AG04449 (cell line): ENCODE measurements at regions not wholly inside any gene's neighbourhood (a gene's known extent, or its start where the extent isn't known, plus 50 kb on each side); places are given as distances from the start of the nearest gene placed in this dataset.

ENCODE experiments used
- CTCF ChIA-PET: fragments of 350-600 bp; formaldehyde crosslinking; extraction: SDS; loops from one replicate; lab custom pipeline; 2021; ENCODE audit warnings: antibody characterized with exemption; lab: Yijun Ruan, JAX
- POLR2A ChIA-PET: fragments of 400-600, 350-600 bp; formaldehyde crosslinking; extraction: SDS; loops from one replicate; lab custom pipeline; 2020; ENCODE audit warnings: antibody characterized with exemption, inconsistent platforms; lab: Yijun Ruan, JAX
- DNase-seq: peaks from one replicate; pipeline ENCODE4 v3.0.0-alpha.2; 2010; ENCODE audit warnings: low read depth, low spot score
- H3K4me3 ChIP-seq: 2 replicates; pipeline ENCODE4 v1.5.1; 2011; ENCODE audit warnings: low read depth, mild to moderate bottlenecking, control low read depth, low read length
- TF ChIP-seq, protein P1 (sequence below): IDR thresholded peaks from one replicate; pipeline ENCODE4 v1.5.1; 2011; ENCODE audit warnings: mild to moderate bottlenecking, moderate library complexity, low read length, control low read depth, inconsistent platforms; ENCODE audit not compliant: insufficient read depth; ENCODE audit errors: missing control alignments

DNA sequence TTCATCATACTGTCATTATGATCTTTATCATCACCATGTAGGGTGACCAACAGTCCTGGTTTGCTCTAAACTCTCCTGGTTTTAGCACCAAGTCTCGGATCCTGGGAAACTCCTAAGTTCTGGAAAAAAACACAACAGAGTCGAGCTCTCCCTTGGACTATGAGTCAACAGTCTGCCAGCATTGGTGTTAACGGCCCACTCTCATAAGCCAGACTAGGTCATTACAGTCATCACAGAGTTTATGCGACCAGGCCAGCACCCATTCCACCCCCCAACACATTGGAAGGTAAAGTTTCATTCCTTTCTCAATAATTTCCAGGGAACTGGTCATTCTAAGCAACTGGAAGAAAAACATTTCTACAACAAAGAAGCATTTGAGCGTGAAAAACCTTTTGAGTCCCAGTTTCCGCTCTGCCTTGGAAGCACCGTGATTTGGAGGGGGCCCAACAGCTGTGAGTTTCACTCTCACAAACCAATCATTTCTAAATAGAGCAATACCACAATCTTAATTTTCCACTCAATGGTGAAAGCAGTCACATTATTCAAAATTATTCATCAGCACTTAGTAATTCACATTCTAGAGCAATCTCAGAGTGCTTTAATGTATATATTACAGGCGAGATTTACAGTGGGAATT lies 445.0 kb downstream of the CDH26 start:
- no peak overlapping the region for H3K4me3 ChIP-seq
- CTCF ChIA-PET, result no interaction called here

DNA sequence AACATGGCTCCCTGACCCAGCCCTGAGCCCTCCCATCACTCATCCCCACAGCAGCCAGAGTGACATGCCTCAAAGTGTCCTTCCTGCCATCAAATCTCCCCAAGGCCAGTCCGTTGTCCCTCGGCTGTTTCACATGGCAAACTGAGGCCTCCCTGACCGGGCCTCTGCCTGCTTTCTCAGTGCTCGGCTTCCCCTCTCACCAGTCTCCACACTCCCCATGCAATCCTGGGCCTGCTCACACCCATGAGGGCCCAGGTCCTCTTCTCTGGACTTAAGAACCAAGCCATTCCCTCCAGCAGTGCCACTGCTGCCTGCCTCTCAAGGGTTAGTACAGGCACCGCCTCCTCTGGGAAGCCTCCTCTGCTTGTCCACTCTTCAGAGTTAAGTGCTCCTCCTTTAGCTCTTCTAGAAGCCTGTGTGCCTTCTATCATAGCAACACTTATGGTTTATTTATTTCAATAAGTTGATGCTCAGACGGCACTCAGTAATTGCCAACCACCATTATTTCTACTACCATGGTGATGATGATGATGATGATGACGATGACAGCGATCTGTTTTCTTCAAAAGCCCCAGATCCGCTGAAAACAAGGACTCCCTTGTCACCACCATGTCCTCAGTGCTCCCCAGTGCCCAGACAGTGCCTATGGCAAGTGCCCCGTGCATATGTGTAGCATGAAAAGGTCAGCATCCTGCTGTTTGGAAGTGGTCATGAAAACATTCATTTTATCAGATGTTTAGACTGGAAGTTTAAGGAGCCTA lies 449.0 kb downstream of the CDH26 start:
- POLR2A ChIA-PET, result no interaction called here
- TF ChIP-seq, protein P1, sequence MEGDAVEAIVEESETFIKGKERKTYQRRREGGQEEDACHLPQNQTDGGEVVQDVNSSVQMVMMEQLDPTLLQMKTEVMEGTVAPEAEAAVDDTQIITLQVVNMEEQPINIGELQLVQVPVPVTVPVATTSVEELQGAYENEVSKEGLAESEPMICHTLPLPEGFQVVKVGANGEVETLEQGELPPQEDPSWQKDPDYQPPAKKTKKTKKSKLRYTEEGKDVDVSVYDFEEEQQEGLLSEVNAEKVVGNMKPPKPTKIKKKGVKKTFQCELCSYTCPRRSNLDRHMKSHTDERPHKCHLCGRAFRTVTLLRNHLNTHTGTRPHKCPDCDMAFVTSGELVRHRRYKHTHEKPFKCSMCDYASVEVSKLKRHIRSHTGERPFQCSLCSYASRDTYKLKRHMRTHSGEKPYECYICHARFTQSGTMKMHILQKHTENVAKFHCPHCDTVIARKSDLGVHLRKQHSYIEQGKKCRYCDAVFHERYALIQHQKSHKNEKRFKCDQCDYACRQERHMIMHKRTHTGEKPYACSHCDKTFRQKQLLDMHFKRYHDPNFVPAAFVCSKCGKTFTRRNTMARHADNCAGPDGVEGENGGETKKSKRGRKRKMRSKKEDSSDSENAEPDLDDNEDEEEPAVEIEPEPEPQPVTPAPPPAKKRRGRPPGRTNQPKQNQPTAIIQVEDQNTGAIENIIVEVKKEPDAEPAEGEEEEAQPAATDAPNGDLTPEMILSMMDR, result no peak
- H3K4me3 ChIP-seq, result no peak overlapping the region
- no peak for DNase-seq
- CTCF ChIA-PET, result interaction anchor here (0.8 kb wide), 1 partner anchor 196 kb away, joined by 3 read pairs; no protein-coding TSS in a partner anchor

More for the DNA sequence above, 445.0 kb downstream of the CDH26 start:
- TF ChIP-seq, protein P1, result no peak
- POLR2A ChIA-PET, result no interaction called here
- no peak for DNase-seq

- no peak overlapping the region for H3K4me3 ChIP-seq
- ChIA-PET CTCF (no interaction called here), POLR2A (no interaction called here)
These were observed 449.7 kb downstream of the CDH26 start for GRCh38 chr20:60407938-60408337.

DNA sequence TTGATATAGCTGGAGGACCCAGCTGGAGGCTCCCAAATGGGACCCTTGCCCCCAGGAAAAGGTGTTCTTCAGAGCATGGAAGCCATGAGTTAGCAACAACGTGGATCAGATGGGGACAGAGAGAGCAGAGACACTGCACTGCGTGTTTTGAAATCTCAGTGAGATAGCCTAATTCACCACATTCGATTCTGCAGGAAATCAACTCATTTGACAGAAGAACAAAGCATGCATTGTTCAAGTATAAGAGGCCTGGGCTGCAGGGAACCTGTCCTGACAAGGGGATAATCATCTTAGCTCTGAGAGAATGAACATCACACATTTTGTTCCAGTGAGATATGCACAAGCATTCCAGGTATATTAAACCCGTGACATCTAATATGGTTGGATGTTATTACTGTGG lies 450.2 kb downstream of the CDH26 start:
- CTCF ChIA-PET, result no interaction called here

More at GRCh38 chr20:60407938-60408337, 449.7 kb downstream of the CDH26 start:
- TF ChIP-seq, protein P1, result no peak
- DNase-seq, result no peak

GRCh38 chr20:60410618-60411264 lies 452.5 kb downstream of the CDH26 start:
- ChIA-PET CTCF (no interaction called here), POLR2A (no interaction called here)
- H3K4me3 ChIP-seq, result no peak overlapping the region
- TF ChIP-seq, protein P1, result no peak
- no peak for DNase-seq

More for the DNA sequence above, 450.2 kb downstream of the CDH26 start:
- POLR2A ChIA-PET, result no interaction called here
- TF ChIP-seq, protein P1, result no peak
- H3K4me3 ChIP-seq, result no peak overlapping the region
- DNase-seq, result no peak

DNA sequence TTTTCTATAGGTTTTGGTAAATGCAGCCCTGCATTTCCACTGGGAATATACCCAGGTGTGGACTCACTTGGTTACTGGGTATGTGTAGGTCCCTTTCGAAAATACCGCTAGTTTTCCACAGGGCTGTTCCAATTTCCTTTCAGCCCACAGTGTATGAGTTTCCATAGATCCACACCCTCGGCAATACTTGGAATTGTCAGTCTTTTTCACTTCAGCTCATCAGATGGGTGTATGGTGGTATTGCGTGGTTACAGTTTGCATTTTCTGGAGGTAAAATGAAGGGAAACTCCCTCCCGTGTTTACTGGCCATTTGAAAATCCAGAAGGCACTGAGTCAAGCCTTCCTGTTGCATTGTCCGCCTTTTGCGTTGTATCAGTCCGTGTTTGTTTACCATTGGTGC lies 453.6 kb downstream of the CDH26 start:
- no peak overlapping the region for H3K4me3 ChIP-seq
- TF ChIP-seq, protein P1, result no peak
- ChIA-PET POLR2A (no interaction called here), CTCF (no interaction called here)
- DNase-seq, result no peak
